K562 (cell line): ENCODE measurements at regions not wholly inside any gene's neighbourhood (a gene's known extent, or its start where the extent isn't known, plus 50 kb on each side); places are given as distances from the start of the nearest gene placed in this dataset.

ENCODE experiments used
- FOXA3 ChIP-seq, 2 experiments: fragments of 450-650 bp in 1 of 2; sonication (generic) in 1 of 2; formaldehyde crosslinking; IDR thresholded peaks in 1 of 2; conservative IDR thresholded peaks in 1 of 2; 2 replicates each; pipeline versions ENCODE4 v1.4.0 to v1.8.0; 2020 to 2022; ENCODE audit warnings: mild to moderate bottlenecking in 2 of 2, missing genetic modification reagents in 1 of 2
- GABPB1 ChIP-seq: sonication (generic); formaldehyde crosslinking; IDR thresholded peaks from 2 replicates; pipeline ENCODE4 v1.8.0; 2022; ENCODE audit warnings: mild to moderate bottlenecking, missing genetic modification reagents
- MAFK ChIP-seq: IDR thresholded peaks from 2 replicates; pipeline ENCODE4 v1.6.1; 2011; ENCODE audit warnings: low read length, improper control_type of control experiment
- NCOA4 ChIP-seq: fragments of 450-650 bp; IDR thresholded peaks from 2 replicates; pipeline ENCODE4 v1.6.1; 2018; ENCODE audit warnings: mild to moderate bottlenecking; ENCODE audit not compliant: partially characterized antibody
- PATZ1 ChIP-seq: fragments of 250-450 bp; sonication (Bioruptor Pico); IDR thresholded peaks from 2 replicates; pipeline ENCODE4 v1.5.0; 2020; ENCODE audit warnings: mild to moderate bottlenecking, borderline replicate concordance
- RFX1 ChIP-seq: fragments of 450-650 bp; IDR thresholded peaks from 2 replicates; pipeline ENCODE4 v1.6.1; 2016; ENCODE audit warnings: mild to moderate bottlenecking, moderate library complexity
- SIN3A ChIP-seq, 2 experiments: fragments of 150-350 bp in 1 of 2; IDR thresholded peaks; 2 replicates each; pipeline ENCODE4 v1.6.1; 2011 to 2016; ENCODE audit warnings: borderline replicate concordance in 2 of 2, low read depth in 2 of 2, low read length in 2 of 2, mild to moderate bottlenecking in 2 of 2, moderate library complexity in 2 of 2; ENCODE audit not compliant: control insufficient read depth in 1 of 2
- SMARCC2 ChIP-seq: fragments of 450-650 bp; IDR thresholded peaks from 2 replicates; pipeline ENCODE4 v1.6.1; 2017; ENCODE audit warnings: antibody characterized with exemption, moderate library complexity, mild to moderate bottlenecking, low read depth
- SP1 ChIP-seq: sonication (generic); formaldehyde crosslinking; IDR thresholded peaks from 2 replicates; pipeline ENCODE4 v1.8.1; 2022; ENCODE audit warnings: mild to moderate bottlenecking, missing genetic modification reagents
- TCF7 ChIP-seq: sonication (generic); IDR thresholded peaks from 2 replicates; pipeline ENCODE4 v1.6.1; 2016; ENCODE audit warnings: antibody characterized with exemption, borderline replicate concordance
- ZBTB11 ChIP-seq, 3 experiments: fragments of 200-800 bp in 1 of 3; fragments of 250-450 bp in 1 of 3; fragments of 450-650 bp in 1 of 3; sonication (Bioruptor Pico) in 1 of 3; sonication (Bioruptor generic) in 1 of 3; formaldehyde crosslinking in 1 of 3; IDR thresholded peaks; 2 replicates each; pipeline versions ENCODE4 v1.6.1 to v1.8.0; 2016 to 2022; ENCODE audit warnings: mild to moderate bottlenecking in 2 of 3, missing genetic modification characterization in 2 of 3, missing compliant biosample characterization in 1 of 3, moderate library complexity in 1 of 3

GRCh38 chr1:199684686-199685273 lies 342.7 kb upstream of the NR5A2 start:
- TF ChIP-seq SMARCC2 (no peak), MAFK (no peak), RFX1 (no peak), ZBTB11 (CRISPR knock-in tag; IDR thresholded peaks at IDR 0.05) (no peak), NCOA4 (no peak), SIN3A (IDR thresholded peaks at IDR 0.05; ENCODE audit: borderline replicate concordance in 2 of 2, control insufficient read depth in 1 of 2, low read depth in 2 of 2, low read length in 2 of 2) (no peak), GABPB1 (CRISPR knock-in tag) (no peak), SP1 (no peak), PATZ1 (CRISPR knock-in tag) (no peak), TCF7 (no peak), FOXA3 (CRISPR knock-in tag; conservative IDR thresholded peaks at IDR 0.05 in 1 of 2, IDR thresholded peaks at IDR 0.05 in 1 of 2) (no peak)
